Retinal pigment epithelial cell (primary cell): ENCODE measurements at regions not wholly inside any gene's neighbourhood (a gene's known extent, or its start where the extent isn't known, plus 50 kb on each side); places are given as distances from the start of the nearest gene placed in this dataset.

ENCODE experiments used
- DNase-seq: peaks from one replicate; pipeline ENCODE4 v3.0.0-alpha.2; 2010; ENCODE audit warnings: low read depth
- H3K4me3 ChIP-seq: 2 replicates; pipeline ENCODE4 v1.5.1; 2011; ENCODE audit warnings: mild to moderate bottlenecking, low read length, control low read depth, moderate library complexity
- TF ChIP-seq, protein P1 (sequence below): conservative IDR thresholded peaks from 2 replicates; pipeline ENCODE4 v1.5.1; 2011; ENCODE audit warnings: low read depth, low read length, control low read depth, inconsistent platforms

DNA sequence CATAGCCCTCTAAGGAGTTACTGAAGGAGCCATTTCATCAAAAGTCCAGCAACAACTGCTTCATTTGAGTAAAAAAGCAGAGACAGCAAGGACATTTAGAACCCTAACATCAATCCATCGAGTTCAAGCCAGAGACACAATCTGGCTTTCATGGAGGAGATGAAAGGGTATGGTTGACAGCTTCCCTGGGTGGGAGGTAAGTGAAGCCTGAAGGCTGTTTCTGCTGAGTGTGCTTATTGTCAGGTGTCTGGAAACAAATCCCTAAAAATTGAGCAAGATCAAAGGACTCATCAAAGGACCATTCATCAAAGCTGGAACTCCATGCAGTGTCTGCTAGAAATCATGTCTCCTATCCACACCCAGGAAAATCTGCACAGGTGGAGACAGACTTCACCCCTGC is 104.4 kb upstream of the CCDC196 start:
- no peak overlapping the region for H3K4me3 ChIP-seq
- DNase-seq = no peak
- TF ChIP-seq, protein P1, sequence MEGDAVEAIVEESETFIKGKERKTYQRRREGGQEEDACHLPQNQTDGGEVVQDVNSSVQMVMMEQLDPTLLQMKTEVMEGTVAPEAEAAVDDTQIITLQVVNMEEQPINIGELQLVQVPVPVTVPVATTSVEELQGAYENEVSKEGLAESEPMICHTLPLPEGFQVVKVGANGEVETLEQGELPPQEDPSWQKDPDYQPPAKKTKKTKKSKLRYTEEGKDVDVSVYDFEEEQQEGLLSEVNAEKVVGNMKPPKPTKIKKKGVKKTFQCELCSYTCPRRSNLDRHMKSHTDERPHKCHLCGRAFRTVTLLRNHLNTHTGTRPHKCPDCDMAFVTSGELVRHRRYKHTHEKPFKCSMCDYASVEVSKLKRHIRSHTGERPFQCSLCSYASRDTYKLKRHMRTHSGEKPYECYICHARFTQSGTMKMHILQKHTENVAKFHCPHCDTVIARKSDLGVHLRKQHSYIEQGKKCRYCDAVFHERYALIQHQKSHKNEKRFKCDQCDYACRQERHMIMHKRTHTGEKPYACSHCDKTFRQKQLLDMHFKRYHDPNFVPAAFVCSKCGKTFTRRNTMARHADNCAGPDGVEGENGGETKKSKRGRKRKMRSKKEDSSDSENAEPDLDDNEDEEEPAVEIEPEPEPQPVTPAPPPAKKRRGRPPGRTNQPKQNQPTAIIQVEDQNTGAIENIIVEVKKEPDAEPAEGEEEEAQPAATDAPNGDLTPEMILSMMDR = no peak

DNA sequence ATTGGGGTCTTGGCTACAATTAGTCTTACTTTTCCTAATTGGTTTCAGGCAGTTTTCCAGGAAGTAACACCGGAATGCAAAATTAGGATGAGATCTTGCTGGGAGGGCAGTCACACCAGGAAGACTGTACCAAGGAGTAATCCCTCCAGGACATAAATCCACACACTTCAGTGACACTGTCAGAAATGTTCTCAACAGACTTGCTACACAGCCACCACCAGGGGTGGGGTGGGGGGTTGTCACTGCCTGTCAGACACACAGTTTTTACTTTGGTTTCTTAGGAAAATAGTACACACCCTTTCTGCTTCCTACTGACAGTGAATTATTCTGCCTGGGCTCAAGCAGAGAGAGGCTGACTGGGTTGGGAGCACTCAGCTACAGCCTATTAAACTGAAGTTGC is 102.9 kb upstream of the CCDC196 start:
- DNase-seq = no peak
- no peak overlapping the region for H3K4me3 ChIP-seq
- TF ChIP-seq, protein P1 = no peak

DNA sequence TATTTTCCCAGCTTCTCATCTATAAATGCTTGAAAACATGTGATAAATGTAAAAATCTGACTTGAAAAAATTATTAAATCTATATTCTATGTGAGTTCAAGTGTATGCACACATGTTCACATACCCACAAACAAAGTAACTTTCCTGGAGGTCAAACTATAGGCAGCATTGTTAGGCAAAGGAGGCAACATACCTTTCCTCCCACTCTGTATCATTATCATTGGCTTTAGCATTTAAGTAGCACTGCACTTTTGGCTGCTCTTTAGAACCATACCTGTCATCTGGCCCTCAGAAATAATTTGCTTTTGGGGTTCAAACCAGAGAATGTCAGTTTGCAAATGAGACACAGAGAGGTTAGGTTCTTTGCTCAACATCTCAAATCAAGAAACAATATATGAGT is 102.4 kb upstream of the CCDC196 start:
- TF ChIP-seq, protein P1 = no peak
- no peak for DNase-seq
- no peak overlapping the region for H3K4me3 ChIP-seq

GRCh38 chr14:66388516-66388915 is 97.7 kb upstream of the CCDC196 start:
- no peak overlapping the region for H3K4me3 ChIP-seq
- TF ChIP-seq, protein P1 = no peak
- no peak for DNase-seq

GRCh38 chr14:66389481-66389880 is 96.7 kb upstream of the CCDC196 start:
- DNase-seq = no peak
- TF ChIP-seq, protein P1 = no peak
- H3K4me3 ChIP-seq = no peak overlapping the region

DNA sequence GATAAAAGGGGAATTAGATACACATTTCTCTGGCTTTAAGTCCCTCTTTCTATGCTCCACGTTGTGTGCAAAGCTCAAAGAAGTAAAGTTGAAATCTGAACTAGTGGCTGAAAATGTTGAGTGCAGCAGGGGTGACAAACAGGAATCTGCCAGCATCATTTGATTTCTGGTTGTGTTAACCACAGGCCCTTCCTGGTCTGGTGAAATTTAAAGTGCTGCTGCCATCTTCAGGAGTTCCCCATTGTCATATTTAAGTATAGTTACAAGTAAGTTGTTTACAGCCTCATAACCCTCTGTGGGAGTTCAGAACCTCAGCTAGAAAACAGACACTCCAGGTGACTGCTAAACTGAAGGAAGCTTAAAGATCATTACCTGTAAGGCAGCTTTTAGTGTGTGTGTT is 90.9 kb upstream of the CCDC196 start:
- DNase-seq = no peak
- H3K4me3 ChIP-seq = no peak overlapping the region
- TF ChIP-seq, protein P1 = no peak

GRCh38 chr14:66396164-66396563 is 90.0 kb upstream of the CCDC196 start:
- no peak for DNase-seq
- no peak overlapping the region for H3K4me3 ChIP-seq
- TF ChIP-seq, protein P1 = no peak
